Glutamatergic neuron (in vitro differentiated cells): ENCODE measurements at regions not wholly inside any gene's neighbourhood (a gene's known extent, or its start where the extent isn't known, plus 50 kb on each side); places are given as distances from the start of the nearest gene placed in this dataset.

Experiments used
- DNase-seq: peaks from one replicate; pipeline ENCODE4 v3.0.0; 2022
- H3K27ac Mint-ChIP-seq: one replicate; pipeline ENCODE4 v1.8.0; 2020; ENCODE audit warnings: mild to moderate bottlenecking, mixed read lengths, inconsistent platforms; ENCODE audit not compliant: unreplicated experiment
- H3K27me3 Mint-ChIP-seq: one replicate; pipeline ENCODE4 v1.8.0; 2020; ENCODE audit warnings: mild to moderate bottlenecking, moderate library complexity, mixed read lengths, inconsistent platforms; ENCODE audit not compliant: unreplicated experiment
- H3K36me3 Mint-ChIP-seq: one replicate; pipeline ENCODE4 v1.8.0; 2020; ENCODE audit warnings: mild to moderate bottlenecking, mixed read lengths, inconsistent platforms; ENCODE audit not compliant: unreplicated experiment
- H3K4me1 Mint-ChIP-seq: one replicate; pipeline ENCODE4 v1.8.0; 2020; ENCODE audit warnings: mild to moderate bottlenecking, low read depth, mixed read lengths, inconsistent platforms; ENCODE audit not compliant: unreplicated experiment
- H3K4me3 Mint-ChIP-seq: one replicate; pipeline ENCODE4 v1.8.0; 2020; ENCODE audit warnings: mild to moderate bottlenecking, mixed read lengths, inconsistent platforms; ENCODE audit not compliant: unreplicated experiment
- H3K9me3 Mint-ChIP-seq: one replicate; pipeline ENCODE4 v1.8.0; 2020; ENCODE audit warnings: mild to moderate bottlenecking, moderate library complexity, mixed read lengths, inconsistent platforms; ENCODE audit not compliant: unreplicated experiment
- CTCF ChIP-seq: fragments of 200-600 bp; sonication (generic); IDR thresholded peaks from one replicate; pipeline ENCODE4 v1.5.0; 2021; ENCODE audit not compliant: partially characterized antibody, unreplicated experiment

- peak overlapping the region; percentile 81 for H3K27ac Mint-ChIP-seq
- DNase-seq, result no peak
- TF ChIP-seq CTCF, result no peak
- peaks cover 10% of the 10 kb centered on the region for H3K4me1 Mint-ChIP-seq
- no peak overlapping the region for H3K4me3 Mint-ChIP-seq
- H3K9me3 Mint-ChIP-seq, result peaks cover 4% of the 10 kb centered on the region
- H3K36me3 Mint-ChIP-seq, result no peaks in the 10 kb centered on the region
- H3K27me3 Mint-ChIP-seq, result peaks cover 2% of the 10 kb centered on the region
These were observed 1369.6 kb upstream of the RAG2 start for GRCh38 chr11:37967635-37968034.

- peaks cover 7% of the 10 kb centered on the region for H3K4me1 Mint-ChIP-seq
- DNase-seq, result no peak
- H3K36me3 Mint-ChIP-seq, result peaks cover 9% of the 10 kb centered on the region
These were observed 1365.4 kb upstream of the RAG2 start for GRCh38 chr11:37963440-37963839.

GRCh38 chr11:37957717-37958116 lies 1359.7 kb upstream of the RAG2 start:
- Mint-ChIP-seq H3K27ac (no peak overlapping the region), H3K9me3 (peaks cover 3% of the 10 kb centered on the region), H3K27me3 (no peaks in the 10 kb centered on the region), H3K36me3 (peaks cover 19% of the 10 kb centered on the region), H3K4me1 (no peaks in the 10 kb centered on the region), H3K4me3 (no peak overlapping the region)
- no peak for TF ChIP-seq CTCF
- DNase-seq, result no peak

More at GRCh38 chr11:37963440-37963839, 1365.4 kb upstream of the RAG2 start:
- Mint-ChIP-seq H3K27ac (no peak overlapping the region), H3K27me3 (peaks cover 2% of the 10 kb centered on the region), H3K9me3 (peaks cover 6% of the 10 kb centered on the region), H3K4me3 (no peak overlapping the region)
- TF ChIP-seq CTCF, result no peak

- TF ChIP-seq CTCF, result no peak
- Mint-ChIP-seq H3K27me3 (no peaks in the 10 kb centered on the region), H3K27ac (no peak overlapping the region), H3K4me1 (no peaks in the 10 kb centered on the region), H3K36me3 (no peaks in the 10 kb centered on the region), H3K9me3 (no peaks in the 10 kb centered on the region), H3K4me3 (no peak overlapping the region)
- no peak for DNase-seq
These were observed 1354.0 kb upstream of the RAG2 start for GRCh38 chr11:37951996-37952395.

- TF ChIP-seq CTCF, result no peak
- no peaks in the 10 kb centered on the region for H3K4me1 Mint-ChIP-seq
- no peak for DNase-seq
- no peaks in the 10 kb centered on the region for H3K9me3 Mint-ChIP-seq
- H3K36me3 Mint-ChIP-seq, result peaks cover 5% of the 10 kb centered on the region
- H3K27ac Mint-ChIP-seq, result no peak overlapping the region
- H3K4me3 Mint-ChIP-seq, result no peak overlapping the region
- H3K27me3 Mint-ChIP-seq, result no peaks in the 10 kb centered on the region
These were observed 1350.2 kb upstream of the RAG2 start for GRCh38 chr11:37948258-37948657.
